ENCODE measurements at regions not wholly inside any gene's neighbourhood (a gene's known extent, or its start where the extent isn't known, plus 50 kb on each side); places are given as distances from the start of the nearest gene placed in this dataset.

- no peak overlapping the region for H3K4me3 ChIP-seq (ENCODE audit: low read length)
- no peak for TF ChIP-seq CTCF (conservative IDR thresholded peaks at IDR 0.05; ENCODE audit: low read length)
- no peak for DNase-seq (ENCODE audit: low read depth)
These were observed 233.1 kb downstream of the LACC1 start for GRCh38 chr13:44112700-44113329.

- TF ChIP-seq CTCF (conservative IDR thresholded peaks at IDR 0.05; ENCODE audit: low read length) = 0 out of 2 replicates have a peak, but pooled peaks have one; percentile 12
- peak; percentile 3 for DNase-seq (ENCODE audit: low read depth)
- H3K4me3 ChIP-seq (ENCODE audit: low read length) = no peak overlapping the region
These were observed 237.0 kb downstream of the LACC1 start for GRCh38 chr13:44116562-44117332.

- no peak for TF ChIP-seq CTCF (conservative IDR thresholded peaks at IDR 0.05; ENCODE audit: low read length)
- H3K4me3 ChIP-seq (ENCODE audit: low read length) = no peak overlapping the region
- DNase-seq (ENCODE audit: low read depth) = peak; percentile 24
These were observed 237.6 kb downstream of the LACC1 start for GRCh38 chr13:44117351-44117750.

- TF ChIP-seq CTCF (conservative IDR thresholded peaks at IDR 0.05; ENCODE audit: low read length) = no peak
These were observed 238.1 kb downstream of the LACC1 start for GRCh38 chr13:44117816-44118215.

GRCh38 chr13:44118881-44119280, 239.2 kb downstream of the LACC1 start:
- no peak for DNase-seq (ENCODE audit: low read depth)
- no peak for TF ChIP-seq CTCF (conservative IDR thresholded peaks at IDR 0.05; ENCODE audit: low read length)
- no peak overlapping the region for H3K4me3 ChIP-seq (ENCODE audit: low read length)

More at GRCh38 chr13:44117816-44118215, 238.1 kb downstream of the LACC1 start:
- no peak overlapping the region for H3K4me3 ChIP-seq (ENCODE audit: low read length)
- DNase-seq (ENCODE audit: low read depth) = no peak

- TF ChIP-seq CTCF (conservative IDR thresholded peaks at IDR 0.05; ENCODE audit: low read length) = no peak
- H3K4me3 ChIP-seq (ENCODE audit: low read length) = no peak overlapping the region
- no peak for DNase-seq (ENCODE audit: low read depth)
These were observed 240.3 kb downstream of the LACC1 start for GRCh38 chr13:44120043-44120442.

All from AG10803 (cell line).